Upper lobe of left lung (tissue), 4 donors: ENCODE measurements at regions not wholly inside any gene's neighbourhood (a gene's known extent, or its start where the extent isn't known, plus 50 kb on each side); places are given as distances from the start of the nearest gene placed in this dataset.

Experiments
- EP300 ChIP-seq, 4 donors: sonication (generic); formaldehyde crosslinking; IDR thresholded peaks; one replicate each; pipeline ENCODE4 v1.5.1; 2017; ENCODE audit warnings: antibody characterized with exemption in 4 of 4, control low read depth in 2 of 4
- POLR2A ChIP-seq, 4 donors: fragments of 450-650 bp; IDR thresholded peaks; one replicate each; pipeline ENCODE4 v1.5.1; 2016 to 2017; ENCODE audit warnings: antibody characterized with exemption in 4 of 4, mild to moderate bottlenecking in 2 of 4
- POLR2AphosphoS5 ChIP-seq, 2 donors: sonication (generic); formaldehyde crosslinking; IDR thresholded peaks; one replicate each; pipeline ENCODE4 v1.5.1; 2017; ENCODE audit warnings: antibody characterized with exemption in 2 of 2
- TF ChIP-seq, protein P1 (sequence below), 6 experiments: fragments of 450-650 bp in 4 of 6; fragments of 200-600 bp in 2 of 6; sonication (generic) in 2 of 6; IDR thresholded peaks; one replicate each; pipeline ENCODE4 v1.5.1; 2016 to 2019; ENCODE audit warnings: antibody characterized with exemption in 6 of 6

DNA sequence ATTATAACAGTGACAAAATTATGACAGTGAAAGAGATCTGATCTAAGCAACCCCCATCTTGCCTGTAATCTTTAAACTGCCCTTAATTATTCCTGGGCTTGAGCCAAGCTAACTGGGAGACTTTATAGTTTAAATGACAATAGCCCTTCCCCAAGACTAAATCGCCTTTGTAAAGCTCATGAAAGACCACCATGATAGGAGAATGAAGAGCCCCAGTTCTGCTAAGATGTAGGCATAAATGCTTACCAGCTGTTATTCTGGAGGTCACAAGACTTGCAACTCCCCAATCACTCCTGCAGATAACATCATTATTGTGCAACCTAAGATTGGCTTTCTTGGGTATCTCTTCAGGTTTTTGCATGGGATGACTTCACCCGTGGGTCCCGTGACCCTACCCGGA is 599.7 kb downstream of the KCNH5 start:
- TF ChIP-seq, protein P1, sequence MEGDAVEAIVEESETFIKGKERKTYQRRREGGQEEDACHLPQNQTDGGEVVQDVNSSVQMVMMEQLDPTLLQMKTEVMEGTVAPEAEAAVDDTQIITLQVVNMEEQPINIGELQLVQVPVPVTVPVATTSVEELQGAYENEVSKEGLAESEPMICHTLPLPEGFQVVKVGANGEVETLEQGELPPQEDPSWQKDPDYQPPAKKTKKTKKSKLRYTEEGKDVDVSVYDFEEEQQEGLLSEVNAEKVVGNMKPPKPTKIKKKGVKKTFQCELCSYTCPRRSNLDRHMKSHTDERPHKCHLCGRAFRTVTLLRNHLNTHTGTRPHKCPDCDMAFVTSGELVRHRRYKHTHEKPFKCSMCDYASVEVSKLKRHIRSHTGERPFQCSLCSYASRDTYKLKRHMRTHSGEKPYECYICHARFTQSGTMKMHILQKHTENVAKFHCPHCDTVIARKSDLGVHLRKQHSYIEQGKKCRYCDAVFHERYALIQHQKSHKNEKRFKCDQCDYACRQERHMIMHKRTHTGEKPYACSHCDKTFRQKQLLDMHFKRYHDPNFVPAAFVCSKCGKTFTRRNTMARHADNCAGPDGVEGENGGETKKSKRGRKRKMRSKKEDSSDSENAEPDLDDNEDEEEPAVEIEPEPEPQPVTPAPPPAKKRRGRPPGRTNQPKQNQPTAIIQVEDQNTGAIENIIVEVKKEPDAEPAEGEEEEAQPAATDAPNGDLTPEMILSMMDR (IDR thresholded peaks at IDR 0.05): no peak
- no peak for TF ChIP-seq POLR2AphosphoS5 (IDR thresholded peaks at IDR 0.05)
- no peak for TF ChIP-seq POLR2A (IDR thresholded peaks at IDR 0.05)
- no peak for TF ChIP-seq EP300 (IDR thresholded peaks at IDR 0.05)
